ENCODE measurements at regions not wholly inside any gene's neighbourhood (a gene's known extent, or its start where the extent isn't known, plus 50 kb on each side); places are given as distances from the start of the nearest gene placed in this dataset.

- H3K9ac ChIP-seq (ENCODE audit: low read length), result no peak overlapping the region
- H3K4me2 ChIP-seq (ENCODE audit: low read length), result no peak overlapping the region
- H3K27me3 ChIP-seq (ENCODE audit: low read depth, low read length), result peaks cover 3% of the 10 kb centered on the region; the same call in 1 of the 2 replicates
- no peaks in the 10 kb centered on the region for H3K4me1 ChIP-seq (ENCODE audit: low read length)
- no peak overlapping the region for H3K27ac ChIP-seq (ENCODE audit: low read length)
- H3K4me3 ChIP-seq (ENCODE audit: low read length), result no peak overlapping the region
- H3K36me3 ChIP-seq (replicated peaks; ENCODE audit: low read depth, low read length), result no peaks in the 10 kb centered on the region
- H4K20me1 ChIP-seq (ENCODE audit: insufficient read depth, low read length), result no peaks in the 10 kb centered on the region
- H2AFZ ChIP-seq (ENCODE audit: low read depth, low read length), result no peak overlapping the region
- TF ChIP-seq CTCF (IDR thresholded peaks at IDR 0.05; ENCODE audit: low read depth, low read length) (no peak), EZH2phosphoT487 (IDR thresholded peaks at IDR 0.05; ENCODE audit: low read depth) (no peak)
- H3K9me3 ChIP-seq (ENCODE audit: insufficient read depth, low read length), result no peaks in the 10 kb centered on the region
- no peaks in the 10 kb centered on the region for H3K79me2 ChIP-seq (ENCODE audit: low read length)
Observed at GRCh38 chr7:132635127-132635526, 58.9 kb upstream of the PLXNA4 start.

GRCh38 chr7:132630834-132631233, 54.6 kb upstream of the PLXNA4 start:
- Histone ChIP-seq H4K20me1 (ENCODE audit: insufficient read depth, low read length) (no peaks in the 10 kb centered on the region), H3K4me3 (ENCODE audit: low read length) (no peak overlapping the region), H3K4me1 (ENCODE audit: low read length) (no peaks in the 10 kb centered on the region), H2AFZ (ENCODE audit: low read depth, low read length) (no peak overlapping the region), H3K4me2 (ENCODE audit: low read length) (no peak overlapping the region), H3K36me3 (replicated peaks; ENCODE audit: low read depth, low read length) (no peaks in the 10 kb centered on the region), H3K79me2 (ENCODE audit: low read length) (no peaks in the 10 kb centered on the region), H3K9me3 (ENCODE audit: insufficient read depth, low read length) (no peaks in the 10 kb centered on the region), H3K9ac (ENCODE audit: low read length) (no peak overlapping the region), H3K27ac (ENCODE audit: low read length) (no peak overlapping the region), H3K27me3 (ENCODE audit: low read depth, low read length) (peaks cover 5% of the 10 kb centered on the region; the same call in 1 of the 2 replicates)
- TF ChIP-seq CTCF (IDR thresholded peaks at IDR 0.05; ENCODE audit: low read depth, low read length) (no peak), EZH2phosphoT487 (IDR thresholded peaks at IDR 0.05; ENCODE audit: low read depth) (no peak)
